NCI-H187 treated with DMSO at 0.1 percent for 48 hours (cell line): ENCODE measurements at regions not wholly inside any gene's neighbourhood (a gene's known extent, or its start where the extent isn't known, plus 50 kb on each side); places are given as distances from the start of the nearest gene placed in this dataset.

Experiments used
- DNase-seq: peaks from one replicate; lab custom pipeline; 2025; lab: John Stamatoyannopoulos, UW

DNA sequence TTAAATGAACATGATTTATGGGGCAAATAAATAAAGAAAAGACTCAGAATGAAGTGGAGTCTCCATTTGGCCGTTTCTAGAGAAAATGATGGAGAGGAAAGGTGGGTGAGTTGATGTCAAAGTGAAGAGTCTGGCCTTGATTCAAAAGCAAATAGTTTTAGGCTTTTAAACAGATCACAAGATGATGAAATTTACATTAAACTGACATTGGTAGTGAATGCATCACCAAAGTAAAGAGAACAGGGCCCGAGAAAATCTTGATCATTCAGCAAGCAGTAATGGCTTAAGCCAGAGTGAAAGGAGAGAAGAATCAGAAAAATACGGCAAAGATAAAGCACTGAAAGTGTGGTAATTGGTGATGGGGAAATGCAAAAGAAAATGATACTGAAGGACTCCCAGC is 460.0 kb upstream of the SGCD start:
- DNase-seq: no peak

DNA sequence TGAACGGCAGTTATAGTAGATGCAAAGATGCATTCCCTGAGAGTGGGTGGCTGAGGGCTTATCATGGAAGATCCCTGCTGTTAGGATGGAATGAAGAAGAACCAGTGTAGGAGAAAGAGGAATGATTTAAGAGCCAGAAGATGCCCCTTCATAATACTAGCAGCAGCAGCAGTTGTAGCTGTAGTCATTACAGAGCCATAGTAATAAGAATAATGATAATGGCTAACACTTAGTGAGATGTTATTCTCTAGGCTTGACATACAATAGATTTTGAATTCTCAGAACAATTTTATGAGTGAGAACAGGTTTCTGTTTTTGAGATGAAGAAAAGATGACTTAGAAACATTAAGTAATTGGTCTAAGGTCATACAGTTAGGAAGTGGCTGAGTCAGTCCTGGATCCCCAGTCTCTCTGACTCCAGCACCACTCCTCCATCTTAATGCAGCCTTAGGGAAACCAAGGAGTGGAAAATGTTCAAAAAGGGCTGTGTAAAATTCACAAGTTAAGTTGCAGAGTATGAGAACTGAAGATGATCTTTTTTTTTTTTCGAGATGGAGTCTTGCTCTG is 459.4 kb upstream of the SGCD start:
- DNase-seq: no peak

DNA sequence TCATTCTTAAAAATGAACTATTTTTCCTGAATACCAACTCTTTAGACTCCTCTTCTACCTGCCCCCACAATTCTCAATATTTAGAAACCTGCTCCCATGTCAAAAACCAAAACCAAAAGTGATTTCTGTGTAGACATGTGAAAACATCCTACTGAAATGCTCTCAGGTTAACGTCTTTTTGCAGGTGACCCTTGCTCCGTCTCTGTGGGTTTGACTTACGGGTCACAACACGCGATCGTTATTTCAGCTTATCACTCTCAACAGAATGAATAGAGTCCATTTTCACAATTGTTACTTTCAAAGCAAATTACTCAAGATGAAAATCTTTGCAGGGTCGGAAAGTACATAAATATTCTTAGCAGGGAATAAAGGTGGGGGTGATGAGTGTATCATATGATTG is 456.3 kb upstream of the SGCD start:
- DNase-seq: no peak

DNA sequence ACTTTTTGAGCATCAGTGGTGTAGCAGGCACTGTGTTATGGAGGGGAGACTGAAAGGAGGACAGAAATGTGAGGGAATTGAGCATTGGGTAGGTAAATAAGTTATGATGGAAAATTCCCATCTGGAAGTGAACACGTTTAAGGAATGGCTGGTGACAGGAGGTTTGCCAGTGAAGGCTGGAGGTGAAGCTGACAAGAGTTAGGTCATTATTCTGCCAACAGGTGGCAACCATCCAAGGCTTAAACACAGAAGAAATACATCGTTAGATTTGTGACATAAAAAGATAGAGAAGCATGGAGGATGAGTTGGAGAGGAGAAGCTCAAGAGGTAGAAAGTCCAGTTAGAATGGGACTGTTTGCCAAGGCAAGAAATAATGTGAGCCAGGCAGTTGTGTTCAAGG is 455.3 kb upstream of the SGCD start:
- DNase-seq: no peak

DNA sequence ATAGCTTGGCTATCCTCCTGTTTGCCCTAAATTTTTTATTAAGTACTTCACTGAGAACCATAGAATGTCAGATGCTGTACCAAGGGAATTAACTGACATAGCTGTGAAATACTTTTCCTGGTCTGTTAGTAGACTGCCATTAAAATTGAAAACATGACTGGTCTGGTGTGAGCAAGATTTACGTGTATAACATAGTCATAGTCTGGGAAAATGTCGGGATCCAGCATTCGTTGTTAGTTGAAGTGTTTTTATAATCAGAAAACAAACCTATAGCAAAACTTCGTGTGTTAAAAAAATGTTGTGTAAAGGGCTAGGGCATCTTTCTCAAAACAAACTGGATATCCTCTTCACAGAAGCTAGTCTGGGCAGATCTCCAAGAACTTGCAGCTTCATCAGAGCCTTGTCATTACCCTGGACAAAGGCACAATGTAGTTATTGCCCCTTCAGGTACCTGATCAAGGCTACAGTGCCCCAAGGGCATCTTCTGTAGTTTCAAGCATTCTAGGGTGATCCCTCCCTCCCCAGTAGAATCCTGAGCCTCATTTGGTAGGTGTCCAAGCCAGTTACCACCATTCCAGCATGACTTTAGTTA is 454.2 kb upstream of the SGCD start:
- DNase-seq: no peak

DNA sequence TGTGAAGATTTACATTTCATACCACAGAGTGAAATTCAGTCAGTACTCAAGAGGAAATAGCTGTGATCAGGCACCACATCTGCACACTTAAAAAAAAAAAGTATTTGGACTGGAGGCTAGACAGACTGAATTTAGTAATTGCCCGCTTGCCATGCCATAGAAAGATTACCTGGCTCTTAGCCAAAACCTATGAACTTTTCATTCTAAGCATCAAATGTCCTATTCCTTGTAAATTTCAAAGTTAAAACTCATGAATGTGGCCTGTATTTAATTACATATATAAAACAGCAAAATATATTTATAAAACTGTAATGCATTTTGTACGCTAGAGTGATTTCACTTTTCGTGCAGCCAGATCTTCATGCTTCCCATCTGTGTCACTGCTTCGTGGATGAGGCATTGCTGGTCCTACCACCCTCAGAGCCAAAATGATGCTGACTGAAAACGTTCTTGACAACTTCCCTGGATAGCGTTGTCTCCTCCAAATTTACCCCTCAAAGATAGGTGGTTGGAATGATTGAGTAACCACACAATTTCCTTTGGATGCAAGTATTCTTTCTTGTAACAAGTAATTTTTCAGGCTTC is 447.9 kb upstream of the SGCD start:
- no peak for DNase-seq

DNA sequence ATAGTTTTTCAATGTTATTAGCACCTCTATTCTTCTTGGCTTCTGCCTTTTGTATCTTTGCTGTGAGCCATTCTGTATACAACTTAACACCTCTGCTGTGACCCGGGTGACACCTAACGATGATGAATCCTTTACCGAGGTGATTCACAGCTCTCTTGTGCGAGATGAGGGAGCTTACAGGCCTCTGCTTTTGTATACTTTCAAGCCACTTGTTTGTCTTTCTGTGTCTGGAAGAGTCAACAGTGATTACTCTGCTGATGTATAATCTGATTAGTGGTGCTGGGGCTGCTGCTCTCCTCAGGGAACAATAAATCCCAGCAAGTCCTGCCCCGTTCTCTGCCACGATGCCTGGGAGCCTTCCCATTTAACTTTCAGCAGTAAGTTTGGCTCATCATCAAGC is 442.9 kb upstream of the SGCD start:
- DNase-seq: no peak

DNA sequence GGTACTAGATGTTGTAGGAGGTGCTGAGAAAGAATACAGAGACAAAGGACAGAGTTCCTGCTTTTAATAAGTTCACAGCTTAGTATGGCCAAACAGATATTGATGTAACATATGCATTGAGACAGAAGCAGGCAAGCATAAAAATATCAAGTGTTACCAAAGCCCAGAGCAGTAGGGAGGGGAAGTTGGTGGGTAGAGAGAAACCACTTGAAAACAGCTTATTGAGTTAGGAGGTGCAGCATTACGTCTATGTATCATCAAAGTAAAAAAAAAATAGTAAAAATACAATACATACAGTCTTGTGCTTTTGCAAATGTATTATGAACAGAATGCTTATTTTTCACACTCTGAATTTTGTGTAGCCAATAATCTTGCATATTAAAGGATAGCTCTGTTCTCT is 441.8 kb upstream of the SGCD start:
- DNase-seq: no peak

DNA sequence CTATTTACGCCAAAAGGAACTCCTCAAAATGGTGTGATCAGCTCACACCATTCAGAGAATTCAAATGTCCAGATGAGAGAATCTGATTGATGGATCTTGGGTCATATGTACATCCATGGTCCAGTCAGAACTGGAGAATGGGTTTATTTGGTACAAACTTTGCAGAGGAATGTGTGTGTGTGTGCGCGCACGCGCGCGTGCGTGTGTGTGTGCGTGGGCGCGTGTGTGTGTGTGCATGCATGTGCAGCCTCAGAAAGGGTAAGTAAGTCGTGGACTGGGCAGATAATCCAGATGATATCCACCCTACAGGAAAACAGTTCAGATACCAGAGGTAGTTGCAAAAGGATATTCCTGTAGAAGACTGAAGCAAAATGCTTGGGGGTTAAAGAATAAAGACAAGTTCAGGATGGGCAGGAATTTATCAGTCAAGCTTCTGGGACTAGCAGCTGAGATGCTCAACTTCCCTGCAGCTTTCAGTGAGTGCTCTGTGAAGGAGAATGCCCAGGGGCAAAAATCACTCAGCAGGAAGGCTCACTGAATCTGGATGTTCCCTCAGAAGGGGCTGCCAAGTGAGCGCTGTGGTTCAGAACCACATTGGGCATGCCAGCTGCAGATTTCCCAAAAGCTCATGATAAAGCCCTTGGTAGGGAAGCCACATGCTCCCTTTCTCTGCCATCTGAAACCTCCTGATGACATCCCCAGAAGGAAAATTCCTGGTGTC is 440.5 kb upstream of the SGCD start:
- no peak for DNase-seq

DNA sequence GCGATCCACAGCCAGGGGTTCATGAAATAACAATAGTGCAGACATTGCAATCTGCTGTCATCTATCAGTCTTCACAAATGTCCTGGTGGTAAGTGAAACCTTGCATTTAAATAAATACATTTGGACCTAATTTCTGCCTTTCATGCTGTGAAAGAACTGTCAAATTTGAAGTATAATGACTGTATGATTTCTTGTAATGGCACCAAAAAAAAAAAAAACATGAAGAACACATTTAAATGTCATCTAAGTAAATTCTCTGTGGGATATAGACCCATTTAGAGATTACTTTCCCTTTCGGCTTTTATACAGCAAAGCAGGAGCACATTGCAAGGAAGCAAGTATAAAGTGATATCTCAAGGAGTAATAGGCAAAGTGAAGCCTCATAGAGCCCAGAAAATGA is 431.5 kb upstream of the SGCD start:
- no peak for DNase-seq

DNA sequence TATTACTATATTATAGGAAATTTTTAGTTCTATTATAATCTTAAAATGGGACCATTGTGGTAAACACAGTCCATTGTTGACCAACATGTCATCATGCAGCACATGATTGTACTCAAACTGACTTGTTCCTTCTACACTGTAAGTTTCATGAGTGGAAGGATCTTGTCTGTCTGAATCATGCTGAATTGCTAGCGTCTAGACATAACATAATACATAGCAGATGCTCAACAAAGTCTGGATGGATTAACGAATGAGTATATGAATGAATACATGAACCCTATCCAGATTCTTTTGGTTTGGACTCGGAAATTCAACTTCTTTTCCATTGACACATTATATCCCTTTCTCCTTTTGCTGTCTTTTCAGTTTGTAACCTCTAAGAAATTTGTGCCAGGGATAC is 429.2 kb upstream of the SGCD start:
- DNase-seq: no peak

DNA sequence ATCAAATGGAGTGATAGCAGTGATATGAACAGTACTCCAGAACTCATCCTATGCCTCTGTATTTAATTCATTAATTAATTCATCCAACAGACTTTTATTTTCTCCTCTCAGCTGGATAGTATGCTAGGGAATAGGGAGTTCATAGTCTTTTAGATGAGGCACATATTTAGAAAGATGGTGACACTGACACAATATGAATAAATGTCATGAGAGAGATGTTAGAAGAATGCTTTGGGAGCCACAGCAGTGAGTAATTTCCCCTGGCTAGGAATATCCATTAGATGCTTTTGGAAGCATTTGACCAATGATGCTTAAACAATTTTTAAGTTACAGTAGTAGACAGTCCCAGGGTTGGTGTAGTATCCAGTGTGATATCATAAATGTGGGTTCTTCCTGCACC is 428.7 kb upstream of the SGCD start:
- no peak for DNase-seq

DNA sequence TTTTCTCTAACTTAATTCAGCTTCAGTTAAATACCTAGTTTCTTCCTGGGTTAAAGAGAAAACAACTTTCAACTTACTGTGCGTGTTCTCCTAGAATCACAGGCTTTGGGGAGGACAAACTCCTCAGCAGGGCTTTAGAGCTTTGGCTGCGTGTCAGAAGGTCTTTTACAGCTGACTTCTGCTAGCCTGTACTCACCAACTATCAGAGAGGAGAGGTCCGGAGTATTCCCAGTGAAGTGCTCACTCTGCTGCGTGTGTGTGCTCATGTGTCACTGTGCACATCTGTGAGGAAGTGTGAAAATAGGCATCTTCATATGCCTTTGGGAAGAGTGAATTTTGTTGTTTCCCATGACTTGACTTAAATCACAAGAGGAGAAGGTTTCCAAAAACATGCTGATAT is 423.2 kb upstream of the SGCD start:
- no peak for DNase-seq

DNA sequence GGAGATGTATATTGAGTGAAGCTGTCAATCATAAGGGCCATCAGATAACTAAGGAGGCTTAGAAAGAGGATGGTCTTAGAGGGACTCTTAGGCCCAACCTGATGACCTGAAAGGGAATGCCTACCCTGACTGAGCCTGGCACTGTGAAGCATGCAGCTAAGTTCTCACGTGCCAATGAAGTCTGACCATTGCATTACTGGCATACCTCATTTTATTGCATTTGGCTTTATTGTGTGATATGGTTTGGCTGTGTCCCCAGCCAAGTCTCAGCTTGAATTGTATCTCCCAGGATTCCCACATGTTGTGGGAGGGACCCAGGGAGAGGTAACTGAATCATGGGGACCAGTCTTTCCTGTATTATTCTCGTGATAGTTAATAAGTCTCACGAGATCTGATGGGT is 421.6 kb upstream of the SGCD start:
- DNase-seq: no peak

DNA sequence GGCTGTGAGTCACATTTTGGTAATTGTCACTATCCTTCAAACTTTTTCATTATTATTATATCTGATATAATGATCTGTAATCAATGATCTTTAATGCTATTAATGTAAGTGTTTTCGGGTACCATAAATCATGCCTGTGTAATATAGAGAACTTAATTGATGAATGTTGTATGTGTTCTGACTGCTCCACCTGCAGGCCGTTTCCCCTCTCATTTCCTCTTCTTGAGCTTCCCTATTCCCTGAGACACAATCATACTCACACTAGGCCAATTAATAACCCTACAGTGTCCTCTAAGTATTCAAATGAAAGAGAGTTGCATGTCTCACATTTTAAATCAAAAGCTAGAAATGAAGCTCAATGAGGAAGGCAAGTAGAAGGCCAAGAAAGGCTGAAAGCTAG is 420.9 kb upstream of the SGCD start:
- no peak for DNase-seq

DNA sequence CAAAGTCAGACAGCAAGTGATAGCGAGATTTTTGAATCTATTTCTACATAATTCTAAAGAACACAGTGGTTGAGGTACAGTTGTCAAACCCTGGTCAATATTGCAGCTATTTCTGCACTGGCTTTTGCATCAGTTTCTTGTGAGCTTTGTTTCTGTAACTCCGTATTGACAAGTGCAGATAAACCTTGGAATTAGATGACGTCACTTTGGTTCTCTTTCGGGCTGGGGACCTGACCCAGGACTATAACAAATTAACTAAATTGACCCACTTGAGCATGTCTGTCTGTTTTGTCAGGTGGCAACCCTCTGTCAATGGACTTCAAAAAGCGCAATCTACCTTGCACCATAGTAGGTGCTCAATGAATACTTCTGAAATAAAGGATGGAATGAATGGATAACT is 418.4 kb upstream of the SGCD start:
- DNase-seq: no peak

DNA sequence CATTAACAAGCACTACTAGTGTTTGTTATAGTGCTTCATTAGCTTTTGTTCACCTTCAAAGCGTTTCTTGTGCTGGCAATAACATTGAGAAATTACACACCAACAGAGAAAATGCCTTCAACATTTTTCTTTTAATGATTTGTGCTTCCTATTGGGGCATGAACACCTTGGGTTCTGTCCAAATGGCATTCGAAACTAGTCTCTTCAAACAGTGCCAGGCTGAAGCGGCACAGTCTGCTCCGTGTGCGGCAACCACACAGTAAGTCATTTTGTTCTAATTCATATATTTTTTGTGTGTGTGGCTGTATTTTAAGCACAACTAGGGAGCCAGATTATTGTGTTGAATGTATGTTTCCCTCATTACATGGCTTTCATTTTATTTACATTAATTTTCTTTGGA is 414.7 kb upstream of the SGCD start:
- DNase-seq: no peak

DNA sequence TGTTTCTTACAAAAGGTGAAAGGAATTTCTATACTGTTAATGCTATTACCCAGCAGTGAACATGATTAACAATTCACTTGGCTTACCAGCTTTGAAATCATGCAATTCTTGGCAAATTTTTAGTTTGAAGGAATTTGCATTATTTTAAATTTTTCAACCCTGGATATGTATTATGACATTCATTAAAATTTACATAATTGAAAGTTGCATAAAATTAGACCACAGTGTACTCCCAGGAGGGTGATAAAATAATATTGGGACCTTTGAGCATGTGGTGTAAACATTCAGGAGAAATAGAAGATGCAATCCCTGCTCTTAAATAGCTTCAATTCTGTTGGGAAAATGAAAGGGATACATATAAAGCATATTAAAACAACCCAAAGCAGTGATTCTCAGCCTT is 412.2 kb upstream of the SGCD start:
- no peak for DNase-seq

DNA sequence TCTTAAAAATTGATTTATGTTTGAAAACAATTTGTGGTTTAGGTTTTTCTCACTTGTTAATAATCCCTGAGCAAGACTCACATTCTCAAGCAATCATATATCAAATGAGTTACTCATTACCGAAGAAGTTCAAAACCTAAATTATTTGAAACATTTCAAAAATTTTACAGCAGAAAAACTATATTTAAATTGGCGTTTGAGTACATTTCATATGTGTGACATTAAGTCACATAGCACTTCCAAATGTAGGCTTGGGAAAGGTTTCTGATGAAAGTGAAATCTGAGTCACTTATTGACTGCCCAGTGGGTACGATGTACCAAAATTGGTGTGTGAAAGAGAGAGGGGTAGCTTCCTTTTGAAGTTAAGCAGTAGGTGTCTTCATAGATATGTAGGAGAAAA is 411.4 kb upstream of the SGCD start:
- no peak for DNase-seq

DNA sequence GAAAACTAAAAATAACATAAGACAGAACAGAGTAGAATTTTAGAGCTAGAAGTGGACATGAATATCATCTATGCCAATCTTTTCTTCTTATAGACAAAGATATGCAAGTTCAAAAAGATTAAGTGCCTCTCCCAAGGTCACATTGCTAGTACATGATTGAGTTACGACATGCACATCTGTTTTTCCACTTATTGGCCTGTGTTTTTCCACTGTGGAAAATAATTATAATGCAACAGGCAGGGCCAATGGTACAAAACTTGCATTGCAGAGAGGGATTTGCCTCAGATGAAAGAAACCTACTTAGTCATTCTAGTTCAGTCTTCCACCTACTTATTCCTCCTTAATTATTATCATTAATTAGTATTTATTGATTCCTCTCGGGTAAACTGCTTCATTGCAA is 407.8 kb upstream of the SGCD start:
- no peak for DNase-seq

DNA sequence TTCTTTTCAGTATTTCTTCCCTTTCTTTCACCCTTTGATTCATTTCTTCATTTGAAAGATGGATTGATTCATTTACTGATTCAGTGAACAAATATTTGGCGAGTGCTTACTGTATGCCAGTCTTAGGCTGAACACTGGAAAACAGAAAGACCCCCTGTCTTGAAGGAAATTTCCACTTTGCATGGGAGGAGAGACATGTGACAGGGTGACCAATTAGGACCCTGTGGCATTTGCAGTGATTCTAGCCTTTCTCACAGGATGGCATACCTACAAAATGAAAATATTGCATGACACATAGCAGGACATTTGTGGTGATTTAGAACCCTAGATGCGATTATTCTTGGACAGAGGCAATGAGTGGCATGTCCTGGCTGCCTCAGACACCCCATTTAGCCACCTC is 407.2 kb upstream of the SGCD start:
- DNase-seq: no peak

DNA sequence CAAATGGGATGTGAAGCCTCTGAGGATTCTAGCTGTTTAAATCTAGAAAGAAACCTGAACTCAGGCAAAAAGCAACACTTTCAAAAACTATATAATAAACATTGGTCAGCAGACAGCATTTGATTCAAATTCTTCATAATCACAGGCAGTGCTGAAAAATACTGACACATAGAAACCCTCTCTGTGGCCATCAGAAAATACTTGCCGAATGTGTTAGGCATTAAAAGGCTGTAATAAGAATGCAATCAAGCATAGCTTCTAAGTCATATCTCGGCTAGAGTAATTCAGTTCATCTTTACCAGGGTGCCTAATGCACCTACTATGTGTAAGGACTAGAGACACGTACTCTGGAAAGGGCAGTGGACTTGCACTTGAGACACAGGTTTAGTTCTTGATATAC is 405.3 kb upstream of the SGCD start:
- DNase-seq: no peak

DNA sequence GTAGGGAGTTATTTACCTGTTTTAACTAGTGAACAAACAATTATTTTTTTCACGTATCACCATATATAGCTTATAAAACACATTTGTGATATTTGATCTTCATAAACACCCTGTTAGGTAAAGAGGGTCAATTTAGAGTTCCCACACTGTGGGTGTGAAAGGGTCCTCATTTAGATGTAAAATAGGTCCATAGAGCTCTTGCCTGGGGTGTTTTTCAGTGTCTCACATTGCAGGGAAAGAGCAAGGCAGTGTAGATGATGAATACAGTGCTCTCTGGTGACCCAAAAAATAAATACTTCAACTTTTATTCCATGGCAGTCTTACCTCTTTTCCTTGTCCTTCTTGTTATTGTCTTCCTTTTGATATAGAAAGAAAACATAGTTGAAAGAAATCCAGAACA is 403.2 kb upstream of the SGCD start:
- DNase-seq: no peak

DNA sequence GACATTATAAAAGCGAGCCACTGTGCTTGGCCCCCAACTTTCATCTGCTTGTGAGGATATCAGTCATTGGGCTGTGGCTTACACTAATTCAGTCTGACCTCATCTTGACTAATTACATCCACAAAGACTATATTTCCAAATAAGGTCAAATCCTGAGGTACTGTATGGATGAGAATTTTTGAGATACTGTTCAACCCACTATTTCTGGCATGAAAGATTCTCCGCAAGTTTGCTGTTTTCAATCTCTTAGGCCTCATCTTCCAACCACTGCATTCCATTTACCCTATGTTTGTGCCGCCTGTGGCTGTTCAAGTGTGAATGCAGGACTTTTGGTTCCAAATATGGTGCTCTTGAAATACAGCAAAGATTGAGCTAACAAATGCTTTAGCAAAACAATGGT is 400.9 kb upstream of the SGCD start:
- DNase-seq: no peak
